Upper lobe of right lung (tissue), 1 donor: ENCODE measurements at regions not wholly inside any gene's neighbourhood (a gene's known extent, or its start where the extent isn't known, plus 50 kb on each side); places are given as distances from the start of the nearest gene placed in this dataset.

Experiments
- ATAC-seq: fragments of 200-7000 bp; cut with Tn5 transposase; one replicate; pipeline ENCODE4 v1.9.1; 2020; ENCODE audit warnings: mild to moderate bottlenecking, moderate library complexity
- DNase-seq: peaks from one replicate; pipeline ENCODE4 v3.0.0-alpha.2; 2020
- H3K27ac ChIP-seq: fragments of 200-600 bp; one replicate; pipeline ENCODE4 v1.8.0; 2022
- H3K27me3 ChIP-seq: fragments of 200-600 bp; one replicate; pipeline ENCODE4 v1.8.0; 2022; ENCODE audit warnings: mild to moderate bottlenecking
- H3K36me3 ChIP-seq: fragments of 200-600 bp; one replicate; pipeline ENCODE4 v1.8.0; 2022
- H3K4me1 ChIP-seq: fragments of 200-600 bp; one replicate; pipeline ENCODE4 v1.8.0; 2022
- H3K4me3 ChIP-seq: fragments of 200-600 bp; one replicate; pipeline ENCODE4 v1.8.0; 2022; ENCODE audit warnings: mild to moderate bottlenecking
- H3K9me3 ChIP-seq: fragments of 200-600 bp; one replicate; pipeline ENCODE4 v1.8.0; 2022
- intact Hi-C: fragments of 100-400 bp; cut with DNase I; formaldehyde crosslinking; loops from one replicate; pipeline ENCODE4 v1.11.0; 2022
- TF ChIP-seq, protein P1 (sequence below): fragments of 200-600 bp; IDR thresholded peaks from one replicate; pipeline ENCODE4 v1.8.0; 2022; ENCODE audit warnings: antibody characterized with exemption
- donor health status: DM: no; HTN: yes; CAD: no; lungs with severe emphysema.

DNA sequence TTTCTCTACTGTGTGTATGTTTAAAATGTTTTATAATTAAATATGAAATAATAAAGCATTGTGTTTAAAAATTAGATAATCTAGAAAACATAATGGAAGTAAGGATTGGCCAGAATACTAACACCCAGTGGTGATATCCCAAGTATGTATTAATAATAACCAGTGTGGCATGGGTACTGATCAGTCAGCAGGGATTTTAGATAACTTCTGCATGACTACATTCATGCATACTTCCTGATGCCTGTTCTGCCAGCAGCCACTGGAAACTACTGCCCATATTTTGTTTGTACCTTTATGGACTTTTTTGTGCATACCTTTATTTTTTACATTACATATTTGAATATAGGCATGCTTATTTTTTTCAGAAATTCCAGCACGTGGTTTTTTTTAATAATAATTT is 156.6 kb upstream of the TMEM196 start:
- Histone ChIP-seq H3K9me3 (no peaks in the 10 kb centered on the region), H3K27ac (no peak overlapping the region), H3K36me3 (no peaks in the 10 kb centered on the region), H3K27me3 (no peaks in the 10 kb centered on the region), H3K4me1 (no peaks in the 10 kb centered on the region), H3K4me3 (no peak overlapping the region)
- DNase-seq (no peak), ATAC-seq (no peak)
- TF ChIP-seq, protein P1, sequence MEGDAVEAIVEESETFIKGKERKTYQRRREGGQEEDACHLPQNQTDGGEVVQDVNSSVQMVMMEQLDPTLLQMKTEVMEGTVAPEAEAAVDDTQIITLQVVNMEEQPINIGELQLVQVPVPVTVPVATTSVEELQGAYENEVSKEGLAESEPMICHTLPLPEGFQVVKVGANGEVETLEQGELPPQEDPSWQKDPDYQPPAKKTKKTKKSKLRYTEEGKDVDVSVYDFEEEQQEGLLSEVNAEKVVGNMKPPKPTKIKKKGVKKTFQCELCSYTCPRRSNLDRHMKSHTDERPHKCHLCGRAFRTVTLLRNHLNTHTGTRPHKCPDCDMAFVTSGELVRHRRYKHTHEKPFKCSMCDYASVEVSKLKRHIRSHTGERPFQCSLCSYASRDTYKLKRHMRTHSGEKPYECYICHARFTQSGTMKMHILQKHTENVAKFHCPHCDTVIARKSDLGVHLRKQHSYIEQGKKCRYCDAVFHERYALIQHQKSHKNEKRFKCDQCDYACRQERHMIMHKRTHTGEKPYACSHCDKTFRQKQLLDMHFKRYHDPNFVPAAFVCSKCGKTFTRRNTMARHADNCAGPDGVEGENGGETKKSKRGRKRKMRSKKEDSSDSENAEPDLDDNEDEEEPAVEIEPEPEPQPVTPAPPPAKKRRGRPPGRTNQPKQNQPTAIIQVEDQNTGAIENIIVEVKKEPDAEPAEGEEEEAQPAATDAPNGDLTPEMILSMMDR = no peak
- intact Hi-C loops = no loop called here

GRCh38 chr7:19928247-19928646 is 154.8 kb upstream of the TMEM196 start:
- Histone ChIP-seq H3K9me3 (no peaks in the 10 kb centered on the region), H3K27me3 (no peaks in the 10 kb centered on the region), H3K4me1 (no peaks in the 10 kb centered on the region), H3K27ac (no peak overlapping the region), H3K36me3 (no peaks in the 10 kb centered on the region), H3K4me3 (no peak overlapping the region)
- intact Hi-C loops = no loop called here
- TF ChIP-seq, protein P1 = no peak
- ATAC-seq = no peak
- DNase-seq = no peak

GRCh38 chr7:19920705-19921104 is 147.3 kb upstream of the TMEM196 start:
- ATAC-seq = no peak
- TF ChIP-seq, protein P1 = no peak
- Histone ChIP-seq H3K9me3 (no peaks in the 10 kb centered on the region), H3K36me3 (no peaks in the 10 kb centered on the region), H3K4me3 (no peak overlapping the region), H3K27ac (no peak overlapping the region), H3K4me1 (peaks cover 3% of the 10 kb centered on the region), H3K27me3 (no peaks in the 10 kb centered on the region)
- intact Hi-C loops = no loop called here
- no peak for DNase-seq

GRCh38 chr7:19920166-19920565 is 146.7 kb upstream of the TMEM196 start:
- intact Hi-C loops = no loop called here
- TF ChIP-seq, protein P1 = no peak
- Histone ChIP-seq H3K27ac (no peak overlapping the region), H3K4me3 (no peak overlapping the region), H3K9me3 (no peaks in the 10 kb centered on the region), H3K27me3 (no peaks in the 10 kb centered on the region), H3K36me3 (no peaks in the 10 kb centered on the region), H3K4me1 (peaks cover 3% of the 10 kb centered on the region)
- DNase-seq (no peak), ATAC-seq (no peak)

DNA sequence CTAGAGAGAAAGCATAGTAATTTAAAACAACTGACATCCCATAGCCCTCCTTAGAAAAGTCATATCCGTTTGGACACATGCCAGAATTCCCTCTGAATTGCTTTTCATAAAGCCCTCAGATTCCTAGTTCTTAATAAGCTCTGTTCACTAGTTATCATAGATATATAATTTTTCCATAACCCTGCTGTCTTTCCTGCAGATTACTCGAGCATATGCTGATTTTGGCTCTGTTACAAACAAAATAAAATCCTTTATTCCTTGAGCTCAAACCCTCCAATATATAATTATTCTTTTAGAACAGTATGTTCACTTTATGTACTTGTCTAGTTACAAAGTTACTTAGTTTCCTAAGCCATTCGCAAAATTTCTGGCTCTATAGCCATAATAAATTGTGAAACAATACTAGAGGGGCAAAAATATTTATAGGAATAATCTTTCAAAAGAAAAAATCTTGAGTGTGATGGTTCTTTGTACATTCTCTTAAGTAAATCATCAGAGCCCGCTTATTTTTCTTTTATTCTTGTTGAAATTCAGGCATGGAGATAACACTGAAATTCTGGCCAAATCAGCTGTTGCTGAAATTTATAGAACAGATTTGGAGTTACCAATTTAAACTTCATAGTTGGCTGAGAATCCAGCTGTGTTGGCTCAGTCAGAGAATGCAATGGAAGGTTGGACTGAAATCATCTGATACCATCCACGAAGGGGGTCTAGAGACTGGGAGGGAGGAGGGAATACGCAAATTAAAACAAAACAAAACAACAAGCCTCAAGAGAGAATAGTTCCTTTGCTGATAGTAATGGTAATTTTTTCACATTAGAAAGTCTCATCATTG is 146.1 kb upstream of the TMEM196 start:
- H3K4me3 ChIP-seq = no peak overlapping the region
- intact Hi-C loops = no loop called here
- no peaks in the 10 kb centered on the region for H3K27me3 ChIP-seq
- TF ChIP-seq, protein P1 = no peak
- no peaks in the 10 kb centered on the region for H3K9me3 ChIP-seq
- H3K36me3 ChIP-seq = no peaks in the 10 kb centered on the region
- ATAC-seq (no peak), DNase-seq (no peak)
- H3K27ac ChIP-seq = no peak overlapping the region
- H3K4me1 ChIP-seq = peaks cover 3% of the 10 kb centered on the region
